RWPE2 (cell line): ENCODE measurements at regions not wholly inside any gene's neighbourhood (a gene's known extent, or its start where the extent isn't known, plus 50 kb on each side); places are given as distances from the start of the nearest gene placed in this dataset.
A peak's percentile ranks its signal among the peaks of the same experiment; 100 is the strongest.
"Not testable (repeated sequence)": the region's sequence is repeated elsewhere in the genome, so short reads cannot be mapped to it uniquely, and the experiment has no call there.

Experiments used
- ATAC-seq: fragments of 200-7000 bp; cut with Tn5 transposase; 3 replicates; pipeline ENCODE4 v1.9.1; 2021; ENCODE audit warnings: low read depth
- DNase-seq: peaks from one replicate; pipeline ENCODE4 v3.0.0-alpha.2; 2020; ENCODE audit warnings: low spot score
- H3K27ac ChIP-seq: fragments of 450-650 bp; 2 replicates; pipeline ENCODE4 v1.5.1; 2017; ENCODE audit warnings: mild to moderate bottlenecking; ENCODE audit not compliant: poor library complexity, severe bottlenecking
- H3K27me3 ChIP-seq: fragments of 250-450 bp; sonication (Bioruptor Pico); 2 replicates; pipeline ENCODE4 v1.5.1; 2021; ENCODE audit warnings: mild to moderate bottlenecking, moderate library complexity; ENCODE audit not compliant: insufficient read depth, poor library complexity, severe bottlenecking
- H3K36me3 ChIP-seq: fragments of 250-450 bp; sonication (Bioruptor Pico); 2 replicates; pipeline ENCODE4 v1.5.1; 2020; ENCODE audit warnings: low read depth, mild to moderate bottlenecking, moderate library complexity
- H3K4me1 ChIP-seq: fragments of 250-450 bp; sonication (Bioruptor Pico); 2 replicates; pipeline ENCODE4 v1.5.1; 2021; ENCODE audit warnings: mild to moderate bottlenecking, moderate library complexity; ENCODE audit not compliant: insufficient read depth, poor library complexity, severe bottlenecking
- H3K4me3 ChIP-seq: fragments of 250-450 bp; sonication (Bioruptor Pico); 2 replicates; pipeline ENCODE4 v1.5.1; 2021; ENCODE audit warnings: mild to moderate bottlenecking, moderate library complexity; ENCODE audit not compliant: severe bottlenecking
- H3K9me3 ChIP-seq: fragments of 250-450 bp; sonication (Bioruptor Pico); 2 replicates; pipeline ENCODE4 v1.5.1; 2021; ENCODE audit warnings: mild to moderate bottlenecking, moderate library complexity; ENCODE audit not compliant: severe bottlenecking
- CTCF ChIP-seq: fragments of 450-650 bp; IDR thresholded peaks from one replicate; pipeline ENCODE4 v1.5.1; 2017; ENCODE audit warnings: mild to moderate bottlenecking, moderate library complexity; ENCODE audit not compliant: poor library complexity, severe bottlenecking

DNA sequence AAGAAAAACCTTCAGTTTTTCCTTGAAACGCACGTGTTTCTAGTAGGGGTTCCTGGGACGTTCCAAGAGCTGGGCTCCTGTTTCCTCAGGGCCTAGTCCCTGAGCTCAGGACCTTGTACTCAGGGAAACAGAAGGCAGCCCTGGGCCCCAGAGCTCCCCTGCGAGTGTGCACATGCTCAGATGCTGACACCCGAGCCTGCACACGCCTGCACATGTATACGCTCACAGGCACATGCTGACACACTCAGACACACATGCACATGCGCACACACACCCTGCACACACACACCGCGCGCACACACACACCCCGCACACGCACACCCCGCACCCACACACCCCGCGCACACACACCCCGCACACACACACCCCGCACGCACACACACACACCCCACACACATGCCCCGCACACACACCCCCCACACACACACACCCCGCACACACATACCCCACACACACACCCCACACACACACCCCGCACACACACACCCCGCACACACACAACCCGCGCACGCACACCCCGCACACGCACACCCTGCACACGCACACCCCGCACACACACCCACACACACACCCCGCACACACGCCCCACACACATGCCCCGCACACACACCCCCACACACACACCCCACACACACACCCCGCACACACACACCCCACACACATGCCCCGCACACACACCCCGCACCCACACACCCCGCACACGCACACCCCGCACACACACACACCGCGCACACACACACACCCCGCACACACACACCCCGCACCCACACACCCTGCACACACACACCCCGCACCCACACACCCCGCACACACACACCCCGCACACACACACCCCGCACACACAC lies 52.2 kb downstream of the CALML3 start:
- no peak for DNase-seq
- H3K4me1 ChIP-seq, result peaks cover 20% of the 10 kb centered on the region
- no peak for TF ChIP-seq CTCF

DNA sequence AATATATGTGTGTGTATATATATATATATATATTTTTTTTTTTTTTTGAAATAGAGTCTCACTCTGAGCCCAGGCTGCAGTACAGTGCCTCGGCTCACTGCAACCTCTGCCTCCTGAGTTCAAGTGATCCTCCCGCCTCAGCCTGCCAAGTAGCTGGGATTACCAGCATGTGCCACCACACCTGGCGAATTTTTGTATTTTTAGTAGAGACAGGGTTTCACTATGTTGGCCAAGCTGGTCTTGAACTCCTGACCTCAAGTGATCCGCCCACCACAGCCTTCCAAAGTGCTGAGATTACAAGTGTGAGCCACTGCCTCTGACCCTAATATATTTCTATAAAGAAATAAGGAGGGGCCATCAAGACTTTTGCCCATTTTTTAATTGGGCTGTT lies 55.3 kb downstream of the CALML3 start:
- not testable (repeated sequence) for ATAC-seq, H3K9me3 ChIP-seq, H3K27me3 ChIP-seq, H3K36me3 ChIP-seq, H3K27ac ChIP-seq, H3K4me3 ChIP-seq, DNase-seq
- peaks cover 23% of the 10 kb centered on the region for H3K4me1 ChIP-seq

More for the DNA sequence above, 52.2 kb downstream of the CALML3 start:
- H3K27ac ChIP-seq, result peak overlapping the region; percentile 50
- peaks cover 6% of the 10 kb centered on the region for H3K9me3 ChIP-seq
- 0 out of 3 replicates have a peak, but pooled peaks have one; percentile 15 for ATAC-seq
- H3K27me3 ChIP-seq, result no peaks in the 10 kb centered on the region
- H3K4me3 ChIP-seq, result no peak overlapping the region
- H3K36me3 ChIP-seq, result no peaks in the 10 kb centered on the region

DNA sequence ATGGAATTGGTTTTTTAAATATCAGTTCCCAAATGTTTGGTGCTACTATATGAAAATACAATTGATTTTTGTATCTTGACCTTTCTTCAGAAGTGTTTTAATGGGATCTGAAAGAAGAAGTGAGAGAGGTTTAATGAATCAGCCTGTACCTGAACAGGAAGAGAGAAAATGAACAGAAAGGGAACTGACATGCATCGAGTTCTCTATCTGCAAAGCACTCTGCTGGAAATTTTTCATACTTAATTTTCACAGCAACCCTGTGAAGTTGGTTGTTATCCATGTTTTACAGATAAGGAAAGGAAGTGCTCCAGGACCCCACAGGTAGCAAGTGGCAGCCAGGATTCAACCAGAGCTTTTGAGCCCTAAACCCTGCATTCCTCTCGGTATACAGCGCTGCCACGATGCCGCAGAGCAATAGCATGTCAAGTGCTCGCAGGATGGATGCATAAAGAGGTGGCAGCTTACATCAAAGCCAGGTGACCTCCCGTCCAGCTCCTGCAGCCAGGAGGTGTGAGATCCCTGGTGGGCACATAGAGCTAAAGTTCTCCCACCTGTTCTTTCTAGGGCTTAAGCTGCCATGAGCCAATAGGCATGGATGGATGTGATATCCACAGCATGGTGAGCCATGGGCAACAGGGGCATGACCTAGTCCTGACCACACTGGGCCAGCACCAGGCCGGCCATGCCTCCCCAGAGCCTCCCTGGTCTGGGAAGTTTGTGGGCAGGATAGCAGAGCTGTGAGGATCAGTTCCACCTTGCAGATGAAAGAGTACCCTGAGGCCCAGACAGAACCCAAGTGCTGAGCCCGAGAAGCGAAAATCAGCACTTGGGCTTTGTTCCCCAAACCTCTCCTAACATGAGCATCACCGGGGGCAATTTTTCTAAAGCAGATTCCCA lies 57.2 kb downstream of the CALML3 start:
- Histone ChIP-seq H3K36me3 (no peaks in the 10 kb centered on the region), H3K27me3 (no peaks in the 10 kb centered on the region), H3K9me3 (peaks cover 6% of the 10 kb centered on the region), H3K4me1 (peaks cover 28% of the 10 kb centered on the region), H3K4me3 (no peak overlapping the region), H3K27ac (no peak overlapping the region)
- ATAC-seq (no peak), DNase-seq (no peak)
- TF ChIP-seq CTCF, result no peak

- Histone ChIP-seq H3K4me1 (peaks cover 28% of the 10 kb centered on the region), H3K27ac (peak overlapping the region; percentile 91), H3K4me3 (no peak overlapping the region), H3K27me3 (no peaks in the 10 kb centered on the region), H3K36me3 (no peaks in the 10 kb centered on the region), H3K9me3 (peaks cover 6% of the 10 kb centered on the region)
- TF ChIP-seq CTCF, result no peak
- DNase-seq, result no peak
- no peak for ATAC-seq
These were observed 58.0 kb downstream of the CALML3 start for GRCh38 chr10:5582736-5583135.

- no peak for DNase-seq
- H3K27ac ChIP-seq, result peak overlapping the region; percentile 91
- H3K36me3 ChIP-seq, result no peaks in the 10 kb centered on the region
- peaks cover 28% of the 10 kb centered on the region for H3K4me1 ChIP-seq
- H3K4me3 ChIP-seq, result no peak overlapping the region
- ATAC-seq, result peak; percentile 39
- no peak for TF ChIP-seq CTCF
- H3K9me3 ChIP-seq, result peaks cover 6% of the 10 kb centered on the region
- H3K27me3 ChIP-seq, result no peaks in the 10 kb centered on the region
These were observed 58.9 kb downstream of the CALML3 start for GRCh38 chr10:5583525-5584175.
